GM19397 (cell line): ENCODE measurements at regions not wholly inside any gene's neighbourhood (a gene's known extent, or its start where the extent isn't known, plus 50 kb on each side); places are given as distances from the start of the nearest gene placed in this dataset.
A peak's percentile ranks its signal among the peaks of the same experiment; 100 is the strongest.

ENCODE experiments used
- ATAC-seq: cut with Tn5 transposase; IDR thresholded peaks from one replicate; pipeline ENCODE4 v1.9.1; 2021; ENCODE audit warnings: mild to moderate bottlenecking, moderate library complexity; ENCODE audit not compliant: unreplicated experiment

DNA sequence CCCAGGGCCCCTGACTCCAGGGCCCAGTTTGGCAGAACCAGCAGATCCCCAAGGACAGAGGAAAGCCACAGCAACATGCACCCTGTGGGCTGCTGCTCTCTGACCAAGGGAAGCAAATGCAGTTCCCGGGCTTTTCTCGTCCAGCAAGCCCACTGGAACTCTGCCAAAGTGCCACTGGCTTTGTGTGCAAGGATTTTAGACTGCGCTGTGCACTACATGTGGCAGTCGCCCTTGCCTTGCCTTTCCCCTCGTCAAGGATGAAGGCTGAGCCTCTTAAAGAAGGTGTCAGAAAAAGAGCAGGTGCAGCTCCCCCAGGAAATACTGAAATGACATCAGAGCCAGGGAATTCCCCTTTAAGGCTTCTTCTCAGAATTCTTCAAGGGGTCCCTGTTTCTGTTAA, 199.2 kb downstream of the TFCP2L1 start:
- no peak for ATAC-seq

DNA sequence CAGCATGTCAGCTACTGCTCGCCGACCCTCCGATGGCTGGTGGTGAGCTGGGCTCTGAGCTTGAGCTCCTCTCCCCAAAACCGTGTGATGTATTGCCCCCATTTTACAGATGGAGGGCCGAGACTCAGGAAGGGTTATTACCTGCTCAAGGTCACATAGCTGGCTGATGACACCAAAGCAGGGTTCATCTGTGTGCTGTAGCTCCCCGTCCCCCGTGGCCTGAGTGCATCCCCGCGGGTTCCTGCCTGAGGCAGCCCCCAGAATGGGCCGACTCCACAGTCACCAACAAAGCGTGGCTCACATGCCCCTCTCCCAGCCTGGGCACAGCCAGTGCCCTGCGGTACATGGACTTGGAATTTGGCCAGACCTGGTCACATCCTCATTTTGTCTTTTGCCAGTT, 198.6 kb downstream of the TFCP2L1 start:
- no peak for ATAC-seq

DNA sequence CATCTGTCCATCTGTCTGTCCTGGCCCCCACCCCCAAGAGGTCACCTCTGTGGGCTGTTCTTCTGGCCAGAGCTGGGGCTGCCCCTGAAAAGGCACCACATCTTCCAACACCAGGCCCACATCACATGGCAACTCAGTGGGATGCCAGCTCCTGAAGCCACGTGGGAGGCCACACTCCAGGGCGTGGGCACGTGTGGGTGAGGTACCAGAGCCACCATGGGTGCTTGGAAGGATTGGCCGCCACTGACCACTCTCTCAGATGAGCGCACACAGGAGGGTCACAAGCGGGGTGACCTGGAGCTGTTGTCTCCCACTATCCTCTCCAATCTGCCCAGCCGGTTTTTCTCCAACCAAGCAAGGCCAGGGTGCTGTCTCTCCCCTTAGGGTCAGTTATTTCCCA, 197.9 kb downstream of the TFCP2L1 start:
- no peak for ATAC-seq

DNA sequence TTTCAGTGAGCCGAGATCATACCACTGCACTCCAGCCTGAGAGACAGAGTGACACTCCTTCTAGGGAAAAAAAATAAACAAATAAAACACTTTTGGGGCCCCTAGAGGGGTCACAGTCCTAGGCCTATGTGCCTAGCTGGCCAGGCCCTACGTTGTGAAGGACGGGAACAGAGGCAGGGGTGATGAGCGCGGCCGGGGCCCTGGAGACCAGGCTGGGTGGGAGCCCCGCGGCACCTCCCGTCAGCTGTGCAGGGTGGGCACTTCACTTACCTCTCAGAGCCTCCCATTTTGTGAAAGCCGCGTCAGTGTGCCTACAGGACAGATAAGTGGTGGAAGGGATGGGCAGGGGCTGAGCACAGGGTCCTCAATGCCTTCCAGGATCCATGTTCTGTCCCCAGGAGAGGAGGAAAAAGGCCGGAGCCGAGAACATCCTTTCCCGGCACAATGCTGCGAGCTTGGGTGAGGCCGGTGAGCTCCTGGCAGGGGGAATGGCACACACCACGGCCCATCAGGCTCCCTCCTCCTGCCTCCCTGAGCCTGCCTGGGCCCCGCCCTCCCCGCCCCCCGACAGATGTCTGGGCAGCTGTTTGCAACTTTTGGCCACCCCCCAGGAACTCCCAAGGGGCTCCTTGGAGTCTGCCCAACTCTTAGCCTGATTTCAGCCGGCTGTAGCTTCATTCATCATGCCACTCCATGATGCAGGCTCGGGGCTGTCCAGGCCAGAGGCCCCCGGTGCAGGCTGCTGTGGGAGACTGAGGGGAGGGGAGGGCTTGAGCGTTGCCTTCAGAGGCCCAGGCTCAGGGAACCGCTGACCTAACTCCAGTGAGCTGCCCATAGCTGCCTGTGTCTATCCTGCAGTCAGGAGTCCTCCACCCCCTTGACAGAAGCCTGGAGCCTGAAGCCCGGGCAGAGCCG, 196.5 kb downstream of the TFCP2L1 start:
- ATAC-seq: no peak

DNA sequence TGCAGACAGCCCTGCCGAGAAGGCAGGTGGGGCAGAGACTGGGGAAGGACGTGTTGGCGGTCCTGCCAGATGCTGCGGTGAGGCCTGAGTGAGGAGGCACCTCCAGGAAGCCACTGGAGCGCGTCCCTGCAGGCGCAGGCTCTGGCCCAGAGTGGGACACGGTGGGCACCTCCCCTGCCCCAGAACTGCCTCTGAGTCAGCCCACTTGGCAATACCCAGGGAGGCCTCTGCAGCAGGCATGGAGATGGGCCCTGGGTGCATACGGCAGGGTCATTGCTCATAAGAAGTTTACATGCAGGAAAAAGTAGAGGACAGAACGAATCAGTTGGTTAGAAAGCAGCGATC, 195.9 kb downstream of the TFCP2L1 start:
- no peak for ATAC-seq

DNA sequence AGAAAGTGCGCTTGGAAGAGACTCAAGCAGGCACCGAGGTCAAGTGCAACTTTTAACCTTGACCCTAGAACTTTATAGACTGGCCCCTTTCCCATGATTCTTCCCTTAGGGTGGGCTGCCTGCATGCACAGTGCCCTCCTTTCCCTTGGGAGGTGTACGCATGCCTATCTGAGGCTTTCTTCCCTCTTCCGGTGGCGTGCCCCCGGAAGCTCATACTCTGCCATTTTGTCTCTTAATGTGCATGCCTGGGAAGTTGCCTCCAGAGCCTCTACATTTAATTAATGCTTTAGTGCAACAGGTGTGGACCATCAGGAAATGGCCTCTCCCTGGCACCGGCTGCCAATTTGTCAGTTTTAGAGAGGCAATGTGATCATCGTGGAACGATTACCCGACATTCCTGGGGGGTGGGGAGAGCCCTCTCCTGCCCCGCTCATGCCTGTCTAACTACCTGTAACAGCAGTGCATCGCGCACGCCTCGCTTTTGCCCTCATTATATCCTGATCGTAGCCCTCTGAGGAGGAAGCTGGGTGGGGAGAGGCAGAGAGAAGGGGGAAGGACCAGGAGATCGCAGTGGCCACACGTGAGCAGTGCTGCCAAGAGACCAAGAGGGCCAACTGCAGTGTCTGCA, 194.8 kb downstream of the TFCP2L1 start:
- ATAC-seq: no peak

DNA sequence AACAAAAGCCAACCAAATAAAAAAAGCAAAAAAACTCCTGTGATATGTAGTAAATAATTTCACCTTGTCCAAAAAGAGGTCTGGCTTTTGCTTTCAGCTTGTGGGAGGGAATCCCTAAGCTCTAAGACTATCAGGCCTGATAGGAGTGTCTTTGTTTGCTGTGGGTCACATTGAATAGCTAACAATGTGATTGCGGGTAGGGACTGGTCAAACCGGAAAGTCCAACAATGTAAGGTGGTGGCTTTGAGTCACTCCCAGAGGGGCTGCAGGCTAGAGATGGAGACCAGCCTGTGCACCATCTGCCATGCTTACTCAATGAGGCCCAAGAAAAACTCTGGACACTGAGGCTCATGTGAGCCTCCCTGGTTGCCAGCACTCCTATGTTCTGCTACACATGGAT, 192.9 kb downstream of the TFCP2L1 start:
- no peak for ATAC-seq

DNA sequence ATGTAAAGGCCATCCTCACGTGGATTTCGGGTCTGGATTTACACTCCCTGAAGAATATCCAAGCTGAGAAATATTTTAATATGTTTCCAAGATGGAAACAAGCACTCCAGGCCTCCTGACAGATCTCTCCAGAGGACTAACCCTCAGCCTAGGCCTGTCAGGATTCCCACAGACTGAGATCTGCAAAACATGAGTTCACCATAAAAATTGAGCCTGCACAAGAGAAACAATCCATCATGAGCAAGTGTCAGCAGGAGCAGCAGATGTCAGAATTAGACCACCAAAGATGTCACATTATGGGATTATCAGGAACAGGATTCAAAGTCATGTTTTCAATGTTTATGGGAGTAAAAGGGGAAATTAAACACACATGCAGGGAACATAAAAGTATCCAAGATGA, 191.3 kb downstream of the TFCP2L1 start:
- ATAC-seq: no peak

DNA sequence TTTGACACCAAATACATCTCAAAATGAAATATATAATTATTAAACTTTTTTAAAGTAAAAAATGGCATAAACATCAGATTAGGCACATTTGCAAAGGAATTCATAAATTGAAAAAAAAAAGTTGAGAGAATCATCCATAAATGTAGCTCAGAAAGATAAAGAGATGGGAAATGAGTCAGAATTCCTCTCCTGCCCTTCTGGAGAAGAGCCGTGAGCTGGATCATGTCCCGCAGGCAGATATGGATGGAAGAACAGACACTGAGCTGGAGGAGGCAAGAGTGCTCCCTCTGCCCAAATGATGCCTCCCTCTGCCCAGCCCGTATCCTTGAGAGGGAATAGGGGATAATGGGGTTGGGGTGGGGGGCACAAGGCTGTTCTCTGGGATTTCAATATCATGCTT, 190.9 kb downstream of the TFCP2L1 start:
- no peak for ATAC-seq

DNA sequence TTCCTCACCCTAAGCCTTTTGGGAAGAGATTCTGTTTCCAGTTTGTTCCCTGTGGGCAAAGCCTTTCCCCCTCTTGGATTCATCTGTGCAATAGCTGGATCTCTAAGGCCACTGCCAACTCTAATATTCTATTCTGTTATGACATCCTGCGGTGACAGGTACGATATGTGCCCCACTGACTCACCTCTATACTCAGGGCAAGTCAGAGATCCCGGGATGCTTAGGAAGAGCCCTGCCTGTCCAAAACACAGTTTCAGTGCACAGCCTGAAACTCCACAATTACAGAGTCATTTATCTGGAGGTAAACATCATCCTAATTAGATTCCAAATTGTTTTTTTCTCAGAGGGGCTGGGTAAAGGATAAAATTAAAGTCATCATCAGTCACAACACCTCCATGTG, 190.2 kb downstream of the TFCP2L1 start:
- ATAC-seq: peak; percentile 7

DNA sequence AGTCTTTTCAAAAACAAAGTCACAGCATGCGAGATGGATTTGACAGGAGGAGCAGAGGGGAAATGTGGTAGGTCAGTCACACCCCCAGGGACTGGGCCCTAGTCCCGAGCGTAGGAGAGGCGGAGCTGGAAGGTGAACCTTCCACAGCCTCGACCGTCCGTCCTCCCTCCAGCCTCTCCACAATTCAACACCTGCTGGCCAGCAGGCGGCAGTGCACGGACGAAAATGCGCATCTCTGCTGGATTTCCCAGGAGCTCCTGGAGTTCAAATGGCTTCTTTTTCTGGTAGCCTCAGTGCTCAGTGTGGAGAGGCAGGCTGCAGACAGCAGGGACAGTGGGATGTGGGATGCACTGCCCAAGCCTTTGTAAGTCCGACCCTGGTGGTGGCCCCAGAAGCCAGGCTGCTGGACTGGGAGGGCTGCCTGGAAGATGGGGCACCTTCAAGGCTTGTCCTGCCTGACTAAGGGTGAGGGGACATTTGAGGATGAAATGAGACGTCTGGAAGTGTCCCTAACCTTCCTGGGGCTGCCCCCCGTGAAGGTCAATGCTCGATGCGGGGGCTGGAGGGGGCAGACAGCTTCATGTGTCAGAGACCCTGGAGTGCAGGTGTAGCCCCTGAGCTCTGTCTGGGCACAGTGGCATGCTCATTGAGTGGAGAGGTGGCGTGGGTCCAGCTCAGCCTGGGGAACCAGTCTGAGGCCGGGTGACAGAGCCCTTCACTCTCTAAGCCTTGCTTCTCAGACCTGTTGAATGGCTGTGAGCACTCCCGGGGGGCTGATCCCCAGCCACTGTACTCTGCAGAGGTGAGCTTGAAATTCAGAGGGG, 189.5 kb downstream of the TFCP2L1 start:
- ATAC-seq: peak; percentile 77

DNA sequence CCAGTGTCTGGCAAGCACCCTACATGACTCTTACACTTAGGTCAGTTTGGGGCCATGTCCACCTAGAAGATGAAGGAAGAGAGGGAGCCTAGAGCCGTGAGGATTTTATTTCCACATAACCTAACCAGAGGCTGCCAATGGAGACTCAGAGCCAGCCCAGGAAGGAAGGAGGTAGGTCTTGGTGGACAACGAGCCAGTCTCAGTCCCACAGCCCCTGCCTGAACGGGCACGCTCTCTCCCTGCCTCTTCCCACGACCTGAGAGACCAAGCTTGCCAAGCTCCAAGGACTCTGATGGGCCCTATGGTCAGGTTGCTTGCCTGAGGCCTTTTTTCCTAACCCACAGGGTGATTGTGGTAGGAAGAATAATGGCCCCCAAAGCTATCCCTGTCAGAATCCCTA, 188.4 kb downstream of the TFCP2L1 start:
- no peak for ATAC-seq

DNA sequence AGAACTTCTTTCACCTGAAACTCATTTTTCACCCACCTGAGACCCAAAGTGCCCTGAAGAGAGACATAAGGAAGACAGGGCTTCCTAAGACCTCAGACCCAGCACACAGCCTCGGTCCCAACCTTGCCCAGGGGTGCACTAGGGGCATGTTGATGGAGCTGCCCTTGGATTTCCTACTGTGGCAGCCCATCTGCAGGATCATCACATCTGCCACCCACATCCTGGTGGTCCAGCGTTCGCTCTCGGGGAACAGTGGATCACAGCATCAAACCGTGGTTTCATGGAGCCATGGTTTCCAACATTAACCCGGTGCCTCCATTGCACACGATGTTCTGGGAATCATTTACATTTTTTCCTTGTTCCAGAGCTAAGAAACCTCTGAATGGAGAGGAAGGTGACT, 186.4 kb downstream of the TFCP2L1 start:
- no peak for ATAC-seq

DNA sequence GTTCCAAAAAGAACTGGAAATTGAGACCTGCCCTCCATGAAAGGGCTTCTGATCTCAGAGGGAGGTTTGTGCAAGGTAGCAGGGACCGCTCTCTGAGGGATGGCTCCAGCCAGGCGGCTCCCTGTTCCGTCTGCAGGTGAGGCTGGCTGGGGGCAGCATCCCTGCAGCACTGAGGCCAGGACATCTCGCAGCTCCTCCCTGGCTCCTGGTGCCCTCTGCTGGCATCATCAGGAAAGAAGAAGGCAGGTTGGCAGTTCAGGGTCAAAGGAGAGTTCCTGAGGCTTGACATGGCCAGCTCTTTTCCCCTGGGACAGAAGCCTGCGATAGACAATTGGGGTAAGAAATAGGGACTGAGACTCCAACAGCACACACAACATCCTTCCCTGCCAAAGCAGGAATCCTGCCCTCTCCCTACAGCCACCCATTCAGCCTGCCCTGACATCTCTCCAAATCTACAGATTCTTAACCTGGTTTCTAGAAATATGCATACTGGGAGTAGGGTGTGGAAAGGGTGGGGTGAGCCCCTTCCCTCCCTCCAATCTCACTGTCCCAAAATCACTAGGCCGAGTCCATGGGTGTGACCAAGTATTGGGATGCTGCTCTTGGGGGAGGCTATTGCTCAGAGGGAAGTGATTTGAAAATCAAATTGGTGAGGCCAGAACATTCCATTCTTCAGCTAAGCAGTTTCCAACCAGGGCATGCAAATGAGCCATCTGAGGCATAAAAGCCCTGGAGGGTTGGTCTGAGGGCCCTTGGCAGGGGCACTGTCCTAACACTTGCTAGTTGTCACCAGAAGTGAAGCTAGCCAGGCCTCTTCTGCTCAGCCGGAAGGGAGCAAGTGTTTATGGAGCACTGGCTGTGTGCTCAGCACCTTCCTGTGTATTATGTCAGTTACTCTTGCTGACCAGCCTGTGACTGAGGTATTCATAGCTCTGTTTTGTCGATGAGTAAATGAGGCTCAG, 185.4 kb downstream of the TFCP2L1 start:
- ATAC-seq: no peak

DNA sequence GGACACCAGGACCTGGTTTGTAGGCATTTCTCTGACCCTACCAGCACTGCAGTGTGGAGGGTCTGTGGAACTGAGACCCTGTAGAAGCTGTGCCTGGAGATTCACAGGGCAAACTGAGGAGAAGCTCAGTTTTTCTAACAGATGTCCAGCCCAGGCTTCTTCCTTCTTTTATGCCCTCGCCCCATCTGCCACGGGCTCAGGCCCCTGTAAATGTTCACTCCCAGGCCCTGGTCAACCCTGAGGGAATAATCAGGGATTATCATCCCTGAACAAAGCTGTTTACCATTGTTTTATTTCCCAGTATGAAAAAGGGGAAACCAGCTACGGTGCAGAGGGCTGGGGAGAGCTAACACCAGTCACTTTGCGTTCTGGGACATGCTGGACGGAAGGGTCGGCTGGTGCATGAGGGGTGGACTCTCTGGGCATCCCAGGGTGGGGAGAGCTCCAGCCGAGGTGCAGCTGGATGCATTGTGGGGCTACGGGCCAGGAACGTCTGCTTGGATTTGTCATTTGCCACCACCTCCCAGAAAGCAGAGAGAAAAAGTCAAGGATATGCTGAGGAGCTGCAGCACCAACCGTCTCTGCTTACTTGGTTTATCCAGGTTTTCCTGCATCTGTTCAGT, 183.8 kb downstream of the TFCP2L1 start:
- ATAC-seq: no peak

DNA sequence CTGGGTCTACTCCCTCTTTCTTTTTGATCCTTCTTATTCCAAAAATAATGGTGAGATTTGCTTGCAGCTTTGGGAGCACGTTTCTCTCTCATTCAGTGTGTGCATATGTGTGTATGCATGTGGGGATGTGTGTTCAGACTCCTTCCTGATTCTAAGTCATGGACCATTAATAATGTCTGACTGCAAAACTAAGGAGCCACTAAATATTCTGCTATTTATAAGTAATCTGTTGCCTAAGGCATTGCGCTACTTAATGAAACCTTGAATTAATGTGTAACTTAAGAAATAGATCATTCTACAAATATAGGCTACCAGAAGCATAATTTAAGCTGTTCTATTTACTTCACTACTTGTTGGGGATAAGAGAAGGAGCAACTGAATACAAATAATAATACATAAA, 182.1 kb downstream of the TFCP2L1 start:
- no peak for ATAC-seq

DNA sequence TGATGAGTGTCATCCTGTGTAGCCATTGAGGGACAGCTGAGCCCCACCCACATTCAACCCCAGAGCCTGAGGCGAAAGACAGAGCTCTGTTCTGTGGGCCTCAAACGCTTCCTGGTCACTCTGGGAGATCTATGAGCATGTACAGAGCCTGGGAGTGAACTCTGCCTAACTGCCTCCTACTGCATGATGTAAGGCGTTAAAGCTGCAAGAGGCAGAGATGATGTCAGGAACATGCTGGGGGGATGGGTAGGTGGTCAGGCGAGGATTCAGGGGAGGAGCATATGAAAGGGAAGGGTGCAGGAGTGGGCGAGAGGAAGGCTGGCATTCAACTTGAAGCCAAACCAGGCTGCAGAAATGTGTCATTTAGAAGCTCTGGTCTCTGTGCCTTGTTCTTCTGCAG, 181.0 kb downstream of the TFCP2L1 start:
- ATAC-seq: no peak

DNA sequence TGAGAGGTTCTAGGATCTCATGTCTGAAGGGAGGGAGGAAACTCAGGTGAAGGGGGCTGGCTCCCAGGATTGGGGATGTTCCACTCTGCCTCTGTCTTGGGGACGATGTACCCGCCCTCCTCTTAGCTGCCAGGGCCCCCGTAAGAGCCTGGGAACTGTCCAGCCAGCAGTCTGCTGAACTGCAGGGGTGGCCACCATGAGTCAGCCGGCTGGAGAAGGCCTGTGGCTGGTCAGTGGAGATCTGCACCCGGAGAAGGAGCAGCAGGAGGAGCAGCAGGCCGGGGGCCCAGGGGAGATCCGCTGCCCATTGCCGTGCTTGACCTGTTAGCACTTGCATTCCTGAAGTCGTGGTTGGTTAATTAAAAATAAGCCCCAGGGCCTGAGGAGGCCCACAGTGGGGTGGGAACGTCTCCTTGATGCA, 180.3 kb downstream of the TFCP2L1 start:
- no peak for ATAC-seq

DNA sequence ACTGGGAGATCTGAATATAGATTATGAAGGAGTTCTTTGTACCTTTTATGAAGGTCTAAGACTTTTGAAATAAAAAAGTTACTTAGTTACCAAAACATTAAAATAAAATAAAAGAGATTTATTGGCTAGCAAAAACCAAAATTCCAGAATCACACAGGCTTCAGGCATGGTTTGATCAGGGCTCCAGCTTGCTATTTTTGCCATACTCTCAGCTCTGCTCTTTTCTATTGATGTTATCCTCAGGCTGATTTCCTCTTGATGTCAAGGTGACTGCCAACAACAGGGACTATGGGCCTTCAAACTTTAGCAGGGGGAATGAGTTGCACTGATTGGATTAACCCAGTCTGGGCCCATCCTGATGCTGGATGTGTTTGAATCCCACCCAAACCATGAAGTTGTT, 174.1 kb downstream of the TFCP2L1 start:
- ATAC-seq: no peak

DNA sequence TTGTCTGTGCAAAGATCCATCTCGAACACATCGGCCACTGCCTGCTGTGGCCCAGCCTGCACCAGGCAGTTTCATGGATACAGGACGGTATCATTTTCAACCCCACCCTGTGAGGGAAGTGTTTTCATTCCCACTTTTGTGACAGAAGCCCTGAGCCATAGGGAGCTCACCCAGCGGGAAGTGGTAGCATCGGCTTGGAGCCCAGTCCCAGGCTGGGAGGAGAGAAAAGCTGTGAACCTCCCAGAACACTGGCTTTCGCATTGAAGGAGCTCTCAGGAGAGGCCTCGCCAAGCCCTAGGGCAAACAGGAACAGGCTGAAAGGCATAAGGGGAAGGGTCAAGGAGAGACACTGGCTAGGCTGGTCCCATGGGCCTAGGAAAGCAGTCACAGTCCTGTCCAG, 166.1 kb downstream of the TFCP2L1 start:
- no peak for ATAC-seq
